Activated CD4-positive, CD25-positive, alpha-beta regulatory T cell treated with anti-CD3 and anti-CD28 coated beads, Interleukin-2, amount 50 U/mL, for 24 hours (primary cell): ENCODE measurements at regions not wholly inside any gene's neighbourhood (a gene's known extent, or its start where the extent isn't known, plus 50 kb on each side); places are given as distances from the start of the nearest gene placed in this dataset.
"Not testable (repeated sequence)": the region's sequence is repeated elsewhere in the genome, so short reads cannot be mapped to it uniquely, and the experiment has no call there.

ENCODE experiments used
- ATAC-seq, 2 donors: fragments of 150-1000 bp; cut with Tn5 transposase; one replicate each; pipeline ENCODE4 v1.10.0; 2021; ENCODE audit warnings: mild to moderate bottlenecking in 1 of 2, moderate library complexity in 1 of 2

DNA sequence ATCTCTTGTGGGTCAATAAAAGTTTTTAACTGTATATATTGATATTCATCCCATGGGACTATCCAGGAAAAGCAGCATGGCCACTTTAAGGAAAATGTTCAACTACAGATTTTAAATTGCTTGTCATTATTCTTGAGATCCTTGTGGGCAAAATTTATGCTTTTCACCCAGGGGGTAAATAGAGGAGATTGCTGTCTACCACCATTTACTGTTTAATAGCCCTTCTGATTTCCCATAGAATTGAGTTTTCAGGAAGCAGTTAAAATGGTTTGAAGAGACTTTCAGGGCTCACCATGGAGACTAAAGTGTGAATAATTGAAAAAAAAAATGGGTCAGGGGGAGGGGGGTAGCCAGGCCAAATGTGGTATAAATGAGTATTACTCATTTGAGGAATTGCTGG, 901.1 kb upstream of the POT1 start:
- no peak for ATAC-seq

DNA sequence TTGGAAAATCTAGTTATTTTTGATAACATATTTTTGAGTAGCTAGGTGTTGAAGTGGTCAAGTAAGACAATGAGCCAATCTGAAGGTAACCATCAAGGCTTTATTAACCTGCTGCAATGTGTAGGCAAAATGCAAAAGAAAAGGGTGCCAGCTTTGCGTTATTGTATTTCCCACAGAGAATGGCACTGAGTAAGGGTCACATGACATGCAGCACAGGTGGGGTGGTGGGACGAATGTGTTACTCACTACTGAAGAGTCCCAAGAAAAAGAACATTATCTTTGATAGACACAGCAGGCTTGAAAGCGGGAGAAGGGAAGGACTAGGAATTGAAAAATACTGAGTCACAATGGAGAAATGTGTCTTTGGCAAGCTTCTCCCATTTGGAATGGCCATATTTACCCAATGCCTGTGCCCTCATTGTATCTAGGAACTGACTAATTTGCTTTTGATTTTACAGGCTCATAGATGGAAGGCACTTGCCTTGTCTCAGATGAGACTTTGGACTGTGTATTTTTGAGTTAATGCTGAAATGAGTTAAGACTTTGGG, 898.6 kb upstream of the POT1 start:
- ATAC-seq, result no peak

DNA sequence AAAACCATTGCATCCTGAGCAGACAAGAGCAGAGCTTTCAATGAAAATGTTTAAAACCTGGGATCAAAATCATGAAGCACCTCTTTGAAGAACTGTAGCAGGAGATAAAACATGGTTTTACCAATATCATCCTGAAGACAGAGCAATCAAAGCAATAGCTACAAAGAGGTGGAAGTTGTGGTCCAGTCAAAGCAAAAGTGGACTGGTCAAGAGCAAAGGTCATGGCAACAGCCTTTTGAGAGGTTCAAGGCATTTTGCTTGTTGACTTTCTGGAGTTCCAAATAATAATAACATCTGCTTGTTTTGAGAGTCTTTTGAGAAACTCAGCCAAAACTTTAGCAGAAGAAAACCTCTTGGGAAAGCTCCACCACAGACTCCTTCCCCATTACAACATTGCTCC, 893.9 kb upstream of the POT1 start:
- ATAC-seq, result no peak

DNA sequence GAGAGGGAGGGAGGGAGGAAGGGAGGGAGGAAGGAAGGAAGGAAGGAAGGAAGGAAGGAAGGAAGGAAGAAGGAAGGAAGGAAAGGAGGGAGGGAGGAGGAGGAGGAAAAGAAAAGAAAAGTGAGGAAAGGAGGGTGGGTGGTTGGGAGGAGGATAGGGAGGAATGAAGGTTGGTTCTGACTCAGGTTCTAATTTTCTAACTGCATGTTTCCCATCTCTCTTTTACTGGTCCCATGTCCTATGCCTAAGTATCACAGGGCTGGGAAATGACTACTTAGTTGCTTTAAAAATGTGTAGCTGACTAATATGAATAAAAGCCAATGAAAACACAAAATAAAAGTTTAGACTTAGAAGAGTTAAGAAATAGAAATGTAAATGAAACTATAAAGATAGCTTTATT, 890.9 kb upstream of the POT1 start:
- ATAC-seq, result no peak

DNA sequence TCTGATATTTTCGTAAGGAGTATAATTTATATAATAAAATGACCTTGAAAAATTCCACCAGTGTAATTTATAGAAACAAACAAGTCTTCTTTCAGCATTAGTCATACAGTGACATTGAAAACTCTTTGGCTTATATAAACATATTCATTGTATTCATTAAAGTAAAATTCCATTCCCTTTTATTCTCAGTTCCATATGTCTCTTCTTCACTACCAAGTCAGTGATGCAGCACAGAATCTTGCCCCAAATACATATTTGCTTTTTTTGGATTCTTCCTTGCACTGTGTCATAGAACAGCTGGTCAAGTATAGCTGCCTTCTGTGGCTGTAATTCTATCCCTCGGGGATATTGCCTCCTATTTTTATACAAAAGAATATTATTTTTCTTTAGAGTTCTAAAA, 884.5 kb upstream of the POT1 start:
- no peak for ATAC-seq

DNA sequence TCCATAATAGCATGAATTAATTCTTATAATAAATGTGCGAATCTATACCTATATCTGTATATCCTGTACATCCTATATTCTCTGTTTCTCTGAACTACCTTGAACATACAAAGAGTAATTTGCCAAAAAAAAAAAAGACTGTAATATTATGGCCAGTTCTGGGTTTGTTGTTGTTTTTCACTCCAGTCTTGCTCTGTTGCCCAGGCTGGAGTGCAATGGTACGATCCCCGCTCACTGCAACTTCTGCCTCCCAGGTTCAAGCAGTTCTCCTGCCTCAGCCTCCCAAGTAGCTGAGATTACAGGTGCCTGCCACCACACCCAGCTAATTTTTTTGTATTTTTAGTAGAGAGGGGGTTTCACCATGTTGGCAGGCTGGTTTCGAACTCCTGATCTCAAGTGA, 876.9 kb upstream of the POT1 start:
- ATAC-seq, result not testable (repeated sequence)

DNA sequence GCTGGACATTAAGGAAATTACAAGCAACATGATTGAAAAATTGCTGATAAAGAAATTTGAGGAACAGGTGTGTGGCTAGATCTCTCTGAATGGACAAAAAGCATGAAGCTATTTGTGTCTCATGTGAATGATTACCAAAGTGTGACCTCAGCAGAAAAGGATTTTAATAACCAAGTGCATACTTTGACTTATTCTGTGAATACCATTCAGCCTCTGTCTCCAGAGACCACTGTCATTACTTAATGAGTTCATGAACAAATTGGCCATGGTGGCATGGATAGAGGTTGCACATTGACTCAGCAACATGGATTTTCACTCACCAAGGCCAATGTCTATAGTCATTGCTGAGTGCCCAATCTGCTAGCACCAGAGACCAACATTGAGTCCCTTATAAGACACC, 874.6 kb upstream of the POT1 start:
- no peak for ATAC-seq

DNA sequence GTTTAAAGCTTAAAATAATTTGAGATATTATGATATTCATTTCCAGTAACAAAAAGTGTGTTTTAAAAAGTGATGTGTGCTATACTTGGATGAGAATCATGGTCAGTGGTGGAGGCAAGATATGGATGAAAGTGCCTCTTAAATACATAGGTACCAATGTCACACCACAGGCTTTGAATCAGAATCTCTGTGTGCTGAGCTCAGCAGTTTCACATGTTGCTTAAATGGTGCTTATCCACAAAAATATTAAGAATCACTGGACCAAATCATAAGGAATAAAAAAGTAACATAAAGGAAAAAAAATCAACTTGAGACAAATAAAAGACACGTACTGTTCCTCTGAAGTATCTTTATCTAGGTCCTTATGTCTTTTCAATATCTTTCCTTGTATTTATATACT, 850.5 kb upstream of the POT1 start:
- no peak for ATAC-seq

DNA sequence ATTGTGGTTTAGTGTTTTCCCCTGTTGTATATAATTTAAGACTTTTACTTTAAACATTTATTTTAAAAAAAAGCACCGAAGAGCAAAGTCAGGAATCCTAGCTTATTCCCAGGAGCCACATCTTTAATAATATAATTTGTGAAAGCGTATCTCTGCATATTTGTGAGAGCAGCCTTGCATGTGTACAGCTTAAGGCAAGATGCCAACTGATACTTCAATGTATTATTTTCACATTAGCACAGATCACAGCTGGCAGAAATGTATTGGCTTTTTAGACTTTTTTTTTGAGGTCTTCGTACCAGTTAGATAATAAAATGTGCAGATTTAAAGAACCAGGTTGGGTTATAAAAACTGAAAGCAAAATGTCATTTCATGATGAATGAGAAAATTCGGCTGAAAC, 845.7 kb upstream of the POT1 start:
- ATAC-seq, result no peak

DNA sequence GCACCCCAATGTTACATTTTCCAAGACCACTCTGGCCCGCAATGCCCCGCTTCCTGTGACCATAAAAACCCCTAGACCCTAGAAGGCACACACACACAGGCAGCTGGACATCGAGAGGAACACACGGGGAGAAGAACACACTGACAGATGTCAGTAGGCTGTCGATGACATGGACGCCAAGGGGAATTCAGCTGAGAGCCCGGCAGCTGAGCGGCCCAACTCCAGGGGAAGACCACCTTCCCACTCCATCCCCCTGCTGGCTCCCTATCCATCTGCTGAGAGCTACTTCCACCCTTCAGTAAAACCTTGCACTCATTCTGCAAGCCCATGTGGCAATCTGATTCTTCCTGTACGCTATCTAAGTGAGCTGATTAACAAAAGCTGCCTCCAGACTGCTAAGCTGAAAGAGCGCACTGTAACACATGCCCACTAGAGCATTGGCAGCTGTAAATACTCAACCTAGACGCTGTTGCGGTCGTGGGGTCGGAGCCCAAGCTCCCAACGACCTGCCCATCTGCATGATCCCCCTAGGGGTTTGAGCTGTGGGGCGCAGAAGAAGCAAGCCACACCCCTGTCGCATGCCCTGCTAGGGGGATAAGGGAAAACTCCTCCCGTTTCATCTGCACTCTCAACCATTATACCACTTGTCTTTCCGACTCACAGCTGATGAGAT, 843.6 kb upstream of the POT1 start:
- no peak for ATAC-seq

DNA sequence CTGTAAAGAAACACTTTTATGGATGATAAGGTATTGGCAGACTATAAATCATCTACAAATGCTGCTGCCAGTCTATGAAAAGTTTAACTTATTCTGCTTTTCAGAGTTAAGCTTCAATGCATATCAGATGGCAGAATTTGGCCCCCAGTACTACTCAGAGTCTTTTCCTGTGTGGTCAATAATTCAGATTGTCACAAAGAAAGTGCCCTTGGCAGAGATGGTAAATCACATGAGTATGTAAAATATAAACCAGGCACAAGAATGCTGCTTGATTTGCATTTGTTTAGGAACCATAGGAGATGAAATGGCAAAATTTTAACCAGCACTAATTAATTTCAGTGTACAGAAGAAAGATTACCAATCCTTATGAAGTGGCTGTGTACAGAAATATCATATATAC, 818.3 kb upstream of the POT1 start:
- no peak for ATAC-seq

DNA sequence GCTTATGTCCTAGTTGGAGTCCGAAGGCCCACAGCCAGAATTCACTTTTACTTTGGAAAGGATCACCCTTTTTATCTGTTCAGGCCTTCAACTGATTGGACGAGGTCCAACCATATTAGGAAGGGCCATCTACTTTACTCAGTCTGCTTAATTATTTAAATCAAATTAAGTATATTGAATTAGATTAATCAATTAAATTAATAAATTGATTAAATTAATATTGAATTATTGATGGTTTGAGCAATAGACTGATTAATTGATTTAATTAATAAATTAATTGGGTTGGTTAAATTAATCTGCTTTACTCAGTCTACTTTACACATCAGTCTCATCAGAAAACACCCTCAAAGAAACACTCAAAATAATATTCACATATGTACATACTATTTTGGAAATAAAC, 816.9 kb upstream of the POT1 start:
- no peak for ATAC-seq

DNA sequence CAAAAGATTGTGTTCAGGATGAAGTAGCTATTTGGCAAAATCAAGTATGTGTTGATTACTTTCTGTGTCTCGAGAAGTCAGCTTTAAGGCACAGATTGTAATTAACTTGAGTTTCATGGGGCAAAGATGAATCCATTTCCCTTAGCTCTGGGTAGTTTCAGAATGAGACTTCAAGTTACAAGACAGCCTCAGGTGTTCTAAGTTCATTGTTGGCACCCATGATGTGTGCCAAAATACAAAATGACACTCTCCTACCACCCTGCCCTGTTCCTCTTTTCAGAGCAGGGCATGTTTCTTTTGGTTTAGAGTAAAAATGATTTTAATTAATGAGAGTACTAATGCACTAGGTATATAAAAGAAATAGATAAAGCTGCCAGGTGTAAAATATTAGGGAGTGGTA, 797.6 kb upstream of the POT1 start:
- ATAC-seq, result no peak

DNA sequence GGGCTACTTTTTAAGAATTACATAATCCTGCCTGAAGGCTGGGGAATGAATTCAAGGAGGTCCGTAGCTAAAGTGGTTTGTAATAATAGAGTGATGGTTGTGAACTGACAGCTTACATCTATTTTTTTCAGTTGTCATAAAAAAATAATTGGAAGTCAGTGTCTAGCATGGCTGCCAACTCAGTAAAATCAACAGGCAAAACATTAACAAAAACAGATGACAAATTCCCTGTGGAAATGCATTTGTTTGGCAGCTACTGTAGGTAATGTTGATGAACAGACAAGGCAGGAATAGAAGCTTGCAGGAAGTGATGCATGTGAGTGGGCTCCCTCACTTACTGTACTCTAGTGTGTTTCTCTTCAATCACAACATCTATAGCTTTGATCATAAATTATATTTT, 766.0 kb upstream of the POT1 start:
- no peak for ATAC-seq

DNA sequence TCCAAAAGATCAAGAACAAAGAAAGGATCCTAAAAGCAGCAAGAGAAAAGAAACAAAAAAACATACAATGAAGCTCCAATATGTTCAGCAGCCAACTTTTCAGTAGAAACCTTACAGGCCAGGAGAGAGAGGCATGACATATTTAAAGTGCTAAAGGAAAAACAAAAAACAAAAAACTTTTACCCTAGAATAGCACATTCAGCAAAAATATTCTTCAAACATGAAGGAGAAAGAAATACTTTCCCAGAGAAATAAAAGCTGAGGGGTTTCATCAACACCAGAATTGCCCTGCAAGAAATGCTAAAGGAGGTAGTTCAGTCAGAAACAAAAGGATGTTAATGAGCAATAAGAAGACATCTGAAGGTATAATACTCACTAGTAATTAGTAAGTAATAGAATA, 753.5 kb upstream of the POT1 start:
- ATAC-seq, result no peak

DNA sequence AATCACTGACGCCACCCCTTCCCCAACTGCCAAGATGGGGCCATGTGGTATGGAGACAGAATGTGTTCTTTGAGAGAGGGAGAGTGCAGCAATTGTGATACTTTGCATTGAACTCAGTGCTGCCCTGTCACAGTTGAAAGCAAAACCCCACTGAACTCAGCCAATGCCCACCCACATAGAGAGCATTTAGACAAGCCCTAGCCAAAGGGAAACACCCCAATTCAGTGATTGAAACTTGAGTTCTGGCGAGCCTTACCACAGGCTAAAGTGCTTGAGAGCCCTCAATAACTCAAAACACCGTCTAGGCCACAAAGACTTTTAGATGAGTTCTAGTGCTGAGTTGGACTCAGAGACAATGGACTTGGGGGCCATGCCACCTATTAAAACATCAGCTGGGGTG, 751.9 kb upstream of the POT1 start:
- no peak for ATAC-seq

DNA sequence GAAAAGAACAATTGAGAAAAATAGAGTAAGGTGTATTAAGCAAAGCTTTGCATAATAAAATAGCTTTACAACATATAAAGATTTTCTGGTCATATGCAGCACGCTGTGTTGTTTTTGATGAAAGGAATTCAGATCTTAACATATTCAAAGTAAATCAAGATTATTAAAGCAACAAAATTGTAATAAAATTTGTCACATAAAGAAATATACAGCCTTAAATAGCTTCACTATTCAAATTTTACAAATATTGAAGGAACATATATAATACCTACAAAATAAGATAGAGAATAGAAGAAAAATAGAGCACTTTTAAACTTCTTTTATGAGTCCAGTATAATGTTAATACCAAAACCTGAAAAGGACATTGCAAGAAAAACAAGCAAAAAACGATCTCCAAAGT, 749.1 kb upstream of the POT1 start:
- no peak for ATAC-seq

DNA sequence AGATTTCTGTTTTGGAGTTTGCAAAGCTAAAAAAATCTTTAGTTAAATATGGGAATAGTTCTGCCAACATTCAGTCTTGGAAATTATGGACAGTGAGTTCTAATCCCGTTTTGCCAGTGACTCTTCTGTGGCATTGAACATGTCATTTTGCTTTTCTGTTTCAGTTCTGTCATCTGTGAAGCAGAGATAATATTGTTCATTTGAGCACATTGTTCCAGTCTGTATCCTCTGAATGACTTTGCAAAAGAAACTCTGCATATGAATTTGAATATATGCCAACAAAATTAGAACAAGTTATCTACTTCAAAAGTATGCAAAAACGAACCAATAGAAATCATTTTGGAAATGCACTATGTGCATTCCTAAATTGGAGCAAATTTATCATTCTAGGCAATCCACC, 746.0 kb upstream of the POT1 start:
- no peak for ATAC-seq

DNA sequence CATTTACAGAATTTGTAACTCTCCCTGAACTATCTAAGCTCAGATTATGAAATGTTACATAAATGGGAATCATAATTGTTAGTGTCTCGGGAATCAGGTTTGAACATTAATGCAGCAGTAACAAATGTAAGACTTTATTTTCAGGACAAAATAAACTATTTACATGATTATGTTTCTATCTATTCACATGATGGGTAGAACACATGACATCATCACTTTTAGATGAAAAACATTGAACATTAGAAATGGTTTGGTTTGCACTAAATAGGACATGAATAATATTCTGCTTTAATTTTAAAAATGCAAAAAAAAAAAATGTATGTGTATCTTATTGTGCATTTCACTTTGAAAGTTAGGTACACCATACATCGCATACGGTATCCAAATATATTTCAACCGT, 745.5 kb upstream of the POT1 start:
- ATAC-seq, result no peak

DNA sequence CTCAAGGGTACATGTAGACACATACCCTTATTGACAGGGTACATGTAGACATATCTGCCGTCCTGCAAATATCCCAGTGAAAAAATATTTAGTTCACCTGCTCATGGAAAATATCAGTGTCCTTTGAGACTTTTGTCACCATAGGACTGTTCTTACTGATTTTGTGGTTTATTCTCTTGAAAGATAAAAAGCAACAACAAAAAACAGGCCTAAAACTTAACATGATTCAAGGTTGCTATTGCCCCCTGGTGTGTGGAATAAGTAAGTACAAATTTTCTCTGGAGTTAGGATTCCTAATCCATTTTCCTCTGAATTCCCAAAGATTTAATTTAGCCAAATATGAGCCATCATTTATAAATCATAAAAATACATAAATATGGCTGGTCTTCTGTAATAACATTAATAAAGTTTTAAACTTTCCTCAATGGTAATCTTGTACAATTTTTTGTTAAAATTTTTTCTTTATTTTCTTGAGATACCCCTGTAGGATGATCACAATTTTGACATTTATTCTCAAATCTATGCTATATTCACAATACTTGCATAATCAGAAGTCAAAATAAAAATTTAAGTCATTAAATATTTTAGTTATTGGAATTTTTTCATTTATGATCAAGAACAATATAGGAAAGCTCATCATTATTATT, 741.4 kb upstream of the POT1 start:
- ATAC-seq, result no peak

DNA sequence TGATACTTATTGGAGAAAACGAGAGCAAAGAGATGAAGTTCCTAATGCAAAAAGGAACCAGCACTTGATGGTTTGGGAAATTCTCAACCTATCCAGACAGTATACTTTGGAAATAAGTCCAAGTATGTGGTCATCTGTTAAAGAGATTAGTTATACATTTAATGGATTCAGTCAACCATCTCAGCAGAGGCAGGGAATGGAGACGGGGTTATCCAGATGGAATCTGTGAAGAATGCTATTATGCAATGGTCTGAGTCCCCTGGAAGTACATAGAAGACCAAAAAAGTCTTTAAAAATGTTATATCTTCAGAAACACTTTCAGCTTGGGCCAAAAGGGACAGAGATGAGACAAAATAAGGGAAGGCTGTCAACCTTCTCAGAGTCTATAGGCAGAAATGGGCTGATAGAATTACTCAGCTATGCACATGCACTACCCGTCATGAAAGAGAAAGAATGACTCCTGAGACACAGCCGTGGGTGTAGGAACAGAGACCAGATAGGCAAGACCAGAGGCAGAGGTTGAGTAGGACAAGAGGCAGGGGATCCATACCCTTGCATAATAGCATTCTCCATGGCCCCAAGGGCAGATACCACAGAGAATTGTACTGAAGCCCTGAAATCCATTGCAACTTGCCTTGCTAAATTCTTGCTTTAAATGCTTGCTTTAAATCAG, 738.8 kb upstream of the POT1 start:
- ATAC-seq, result no peak

DNA sequence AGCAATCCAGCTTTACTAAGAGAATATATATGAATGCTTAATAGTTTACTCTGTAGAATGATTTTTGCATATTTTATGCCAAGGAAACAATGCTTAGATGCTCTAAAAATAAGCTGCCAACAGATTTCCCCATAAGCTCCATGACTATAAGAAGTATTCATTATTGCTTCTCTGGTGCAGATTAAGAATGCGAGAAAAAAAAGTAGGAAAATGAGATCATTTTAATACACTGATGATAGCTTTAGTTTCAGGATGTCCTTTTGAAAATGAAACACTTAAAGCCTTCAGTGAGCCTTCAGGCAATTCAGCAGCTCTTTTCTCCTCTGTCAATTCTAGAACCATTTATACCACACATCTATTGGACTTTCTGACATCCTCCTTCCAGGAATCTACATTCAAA, 735.0 kb upstream of the POT1 start:
- no peak for ATAC-seq

DNA sequence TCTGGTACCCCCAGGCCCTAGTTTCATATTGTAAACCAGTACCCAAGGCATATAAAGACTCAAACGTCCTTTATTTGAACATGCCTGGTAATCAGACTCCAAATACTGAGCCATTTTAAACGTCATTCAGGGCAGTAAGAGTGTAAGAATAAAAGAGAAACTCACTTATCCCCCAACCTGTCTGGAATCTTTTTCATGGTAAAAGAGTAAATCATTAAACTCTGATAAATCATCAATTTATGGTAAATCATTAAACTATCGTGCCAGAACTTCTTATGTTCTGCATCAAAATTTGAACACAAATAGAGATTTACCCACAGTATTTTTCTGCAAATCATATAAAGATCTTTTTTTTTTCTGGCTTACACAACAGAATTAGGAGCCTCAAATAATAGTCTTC, 734.3 kb upstream of the POT1 start:
- no peak for ATAC-seq

DNA sequence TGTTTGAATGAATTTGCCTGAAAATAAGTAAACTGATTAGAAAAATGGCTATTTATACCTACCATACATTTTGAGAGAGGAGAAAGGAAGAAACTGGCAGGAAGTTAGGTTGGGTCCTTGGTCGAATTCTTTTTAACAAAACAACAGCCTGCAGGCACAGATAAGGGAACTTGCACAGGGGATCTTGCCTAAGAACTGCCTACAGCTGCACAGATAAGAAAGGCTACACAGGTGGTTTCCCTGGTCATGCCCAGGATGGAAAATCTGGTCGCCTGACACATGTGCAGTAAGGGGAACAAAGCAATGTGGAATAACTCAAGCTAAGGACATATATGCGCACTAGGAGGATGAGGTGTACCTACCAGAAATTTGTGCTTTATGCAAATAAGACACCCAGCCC, 732.1 kb upstream of the POT1 start:
- no peak for ATAC-seq
